GM19463 (cell line): ENCODE measurements at regions not wholly inside any gene's neighbourhood (a gene's known extent, or its start where the extent isn't known, plus 50 kb on each side); places are given as distances from the start of the nearest gene placed in this dataset.
"Not testable (repeated sequence)": the region's sequence is repeated elsewhere in the genome, so short reads cannot be mapped to it uniquely, and the experiment has no call there.

ENCODE experiments used
- ATAC-seq: cut with Tn5 transposase; IDR thresholded peaks from one replicate; pipeline ENCODE4 v1.9.1; 2021; ENCODE audit warnings: mild to moderate bottlenecking, moderate library complexity; ENCODE audit not compliant: unreplicated experiment

DNA sequence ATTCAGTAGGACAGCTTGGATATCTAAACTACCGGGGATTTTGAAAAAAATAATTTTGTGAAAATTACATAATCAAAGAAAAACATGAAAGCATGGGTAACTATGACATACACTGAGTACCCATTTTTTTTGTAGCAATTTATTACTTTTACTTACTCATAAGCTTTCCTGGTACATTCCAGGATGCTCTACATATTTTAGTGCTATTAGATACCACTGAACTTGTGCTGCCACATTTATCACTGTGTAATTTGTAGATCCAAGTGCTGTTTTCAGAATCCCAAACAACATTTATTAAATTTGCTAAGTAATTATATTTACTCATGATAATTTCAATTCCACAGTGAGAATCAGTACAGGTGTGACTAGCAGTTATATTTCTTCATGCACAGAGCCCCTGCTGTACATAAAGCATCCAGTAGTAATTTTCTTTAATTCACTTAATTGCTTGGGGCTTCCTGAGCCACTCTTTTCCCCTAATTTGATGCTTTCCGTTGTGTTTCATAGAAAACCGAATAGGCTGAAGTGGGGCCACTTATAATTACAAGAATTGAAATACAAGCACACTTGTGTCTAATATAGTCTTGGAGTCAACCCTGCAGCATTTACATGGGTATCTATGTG, 2254.4 kb downstream of the ARAP2 start:
- no peak for ATAC-seq

DNA sequence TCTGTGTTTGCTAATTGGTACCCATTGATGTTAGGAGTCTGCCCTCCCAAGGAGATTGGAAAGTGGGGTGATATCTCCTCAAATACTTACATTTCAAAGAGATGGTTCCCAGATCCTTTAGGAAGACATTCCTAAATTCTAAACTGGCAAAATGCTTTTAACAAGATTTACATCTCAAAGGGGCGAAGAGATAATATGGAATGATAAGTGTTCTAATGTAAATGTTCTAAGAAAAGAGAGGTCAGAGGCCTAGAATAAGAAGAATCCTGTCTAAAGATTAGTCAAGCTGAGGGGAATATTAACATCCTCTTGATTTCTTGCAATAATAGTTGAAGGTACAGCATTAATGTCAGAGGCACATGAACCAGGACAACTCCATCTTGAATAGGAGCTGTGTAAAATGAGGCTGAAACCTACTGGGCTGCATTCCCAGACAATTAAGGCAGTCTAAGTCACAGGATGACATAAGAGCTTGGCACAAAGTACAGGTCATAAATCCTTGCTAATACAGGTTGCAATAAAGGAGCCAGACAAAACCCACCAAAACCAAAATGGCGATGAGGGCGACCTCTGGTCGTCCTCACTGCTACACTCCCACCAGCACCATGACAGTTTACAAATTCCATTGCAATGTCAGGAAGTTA, 2248.1 kb downstream of the ARAP2 start:
- ATAC-seq: no peak

DNA sequence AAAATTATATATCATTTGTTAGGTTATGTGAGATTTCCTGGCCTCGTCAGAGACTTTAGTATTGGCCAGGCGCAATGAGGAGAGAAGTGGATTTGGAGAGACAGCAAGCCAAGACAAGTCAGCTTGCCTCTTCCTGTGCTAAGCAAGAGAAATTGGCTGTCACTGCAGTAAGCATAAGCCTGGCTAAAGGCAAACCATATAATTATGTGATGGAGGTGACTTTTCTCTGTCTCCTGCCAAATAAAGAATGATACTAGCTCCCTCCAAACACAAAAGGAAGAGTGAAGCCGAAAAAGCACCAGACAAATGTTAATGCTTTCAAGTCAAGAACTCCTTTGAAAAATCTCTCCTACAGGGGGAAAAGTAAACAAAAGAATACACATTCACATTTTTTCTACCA, 2246.0 kb downstream of the ARAP2 start:
- ATAC-seq: no peak

DNA sequence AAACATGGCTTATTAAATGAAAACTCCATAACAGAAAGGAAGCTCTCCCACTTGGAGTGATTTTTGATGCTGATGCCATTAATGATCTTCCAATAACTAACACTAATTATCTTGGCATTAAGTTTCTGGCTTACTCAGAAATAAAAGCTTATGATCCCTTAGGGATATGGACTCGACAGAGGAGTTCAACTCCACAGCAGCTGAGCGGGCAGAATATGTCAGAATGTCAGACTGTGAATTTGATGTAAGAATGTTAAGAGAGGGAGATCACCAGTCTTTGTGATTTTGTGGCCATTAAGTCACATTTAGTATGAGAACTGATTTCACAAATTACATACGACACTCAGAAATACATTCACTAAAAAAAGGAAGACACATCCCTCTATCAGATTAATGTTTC, 2244.0 kb downstream of the ARAP2 start:
- ATAC-seq: no peak

DNA sequence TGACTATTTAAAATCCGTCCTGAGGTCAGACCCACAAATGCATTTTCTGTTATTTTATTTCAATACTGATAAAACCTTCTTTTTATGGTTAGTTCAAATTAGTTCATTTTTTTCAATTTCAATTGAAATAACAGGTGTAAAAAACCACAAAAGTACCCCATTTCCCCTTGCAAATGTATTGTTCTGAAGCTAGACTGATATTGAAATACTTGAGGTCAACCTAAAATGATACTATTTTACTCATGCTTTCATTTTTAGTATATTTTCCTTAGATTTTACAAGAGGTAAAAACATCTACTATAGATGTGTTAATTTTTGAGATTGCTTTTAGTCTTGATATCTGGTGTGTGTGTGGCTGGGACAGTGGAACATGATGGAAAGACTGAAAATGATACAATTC, 2237.8 kb downstream of the ARAP2 start:
- ATAC-seq: not testable (repeated sequence)

DNA sequence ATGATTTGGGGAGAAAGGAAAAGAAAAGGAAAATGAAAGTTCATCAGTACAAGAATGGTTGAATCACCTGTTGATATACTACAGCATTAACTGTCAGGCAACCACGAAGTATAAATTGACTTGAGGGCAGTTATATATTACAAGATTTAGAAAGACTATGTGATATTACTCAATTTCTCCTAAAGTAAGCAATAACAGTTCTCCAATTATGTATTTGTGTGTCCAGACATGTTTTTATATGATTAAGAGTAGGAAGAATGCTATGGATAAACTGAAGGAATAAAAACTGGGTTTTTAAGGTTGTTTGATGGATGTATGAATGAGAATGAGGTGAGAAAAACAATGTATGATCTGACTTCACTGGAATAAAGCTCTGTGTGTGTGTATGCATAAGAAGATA, 2234.4 kb downstream of the ARAP2 start:
- no peak for ATAC-seq

DNA sequence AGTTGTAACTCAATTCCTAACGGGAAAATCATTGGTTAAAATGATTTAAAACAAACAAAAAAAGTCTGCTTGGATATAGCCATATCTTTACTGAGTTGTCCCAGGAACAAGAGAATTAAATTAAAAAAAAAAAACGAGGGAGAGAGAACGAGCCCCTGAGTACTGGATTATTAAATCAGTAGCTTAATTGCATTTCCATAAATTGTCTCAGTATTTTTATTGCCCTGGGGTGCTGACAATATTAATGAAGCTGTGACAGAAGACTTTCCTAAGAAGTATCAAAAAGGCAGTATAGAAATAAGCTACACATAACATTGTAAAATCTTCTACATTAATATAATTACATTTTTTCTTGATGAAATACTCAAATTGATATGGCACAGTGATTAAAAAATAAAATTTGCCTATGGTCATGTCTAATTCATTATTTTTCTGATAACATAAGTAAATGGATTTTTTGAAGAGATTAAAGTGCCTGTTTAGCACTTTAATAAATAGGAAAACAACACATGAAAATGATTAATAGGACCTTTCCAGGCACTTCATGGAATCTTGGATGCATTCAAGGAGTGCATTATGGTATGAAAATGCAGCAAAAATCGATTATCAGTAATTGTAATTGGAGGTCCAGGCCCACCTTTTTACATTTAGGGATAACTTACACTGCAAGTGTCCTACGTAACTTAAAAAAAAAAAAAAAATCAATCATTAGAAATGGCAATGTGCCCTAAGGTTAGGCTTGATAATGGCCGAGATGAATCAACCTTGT, 2233.4 kb downstream of the ARAP2 start:
- no peak for ATAC-seq

DNA sequence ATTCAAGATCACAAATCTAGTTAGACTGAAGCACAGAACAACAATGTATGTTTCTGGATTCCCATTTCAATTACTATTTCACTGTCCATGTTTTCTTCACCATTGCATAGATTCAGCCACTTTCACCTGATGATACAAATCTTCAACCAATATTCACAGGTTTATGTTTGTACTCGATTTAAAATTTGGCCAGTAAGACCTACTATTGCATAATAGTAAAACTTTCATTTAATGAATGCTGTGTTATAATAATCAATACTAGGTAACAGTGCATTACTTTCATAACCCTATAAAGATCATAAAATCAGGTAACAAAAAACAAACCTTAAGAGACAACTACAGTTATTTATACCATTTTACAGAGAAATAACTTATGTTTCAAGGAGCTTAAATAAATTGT, 2209.1 kb downstream of the ARAP2 start:
- ATAC-seq: no peak

DNA sequence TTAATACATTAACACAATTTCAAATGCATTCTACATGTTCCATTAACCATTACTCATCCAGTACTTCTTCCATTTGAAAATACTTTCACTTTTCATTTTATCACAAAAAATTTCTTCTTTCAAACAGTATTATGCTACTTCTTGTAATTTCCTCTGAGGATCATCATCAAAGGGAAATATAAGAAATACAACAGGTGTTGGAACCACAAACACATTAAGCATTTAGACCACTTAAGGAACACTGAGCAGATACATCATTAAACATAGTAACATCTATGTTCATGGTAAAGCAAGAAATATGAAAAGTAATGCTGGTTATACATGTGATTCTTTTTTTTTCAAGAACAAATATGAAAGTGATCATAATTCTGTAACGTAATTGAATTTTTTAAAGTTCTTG, 2207.0 kb downstream of the ARAP2 start:
- ATAC-seq: no peak

DNA sequence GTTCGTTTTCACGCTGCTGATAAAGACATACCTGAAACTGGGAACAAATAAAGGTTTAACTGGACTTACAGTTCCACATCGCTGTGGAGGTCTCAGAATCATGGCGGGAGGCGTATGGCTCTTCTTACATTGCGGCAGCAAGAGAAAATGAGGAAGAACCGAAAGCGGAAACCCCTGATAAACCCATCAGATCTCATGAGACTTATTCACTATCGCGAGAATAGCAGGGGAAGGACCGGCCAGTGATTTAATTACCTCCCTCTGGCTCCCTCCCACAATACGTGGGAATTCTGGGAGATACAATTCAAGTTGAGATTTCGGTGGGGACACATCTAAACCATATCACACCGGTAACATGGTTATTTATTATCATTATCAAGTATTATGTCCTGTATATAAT, 2204.5 kb downstream of the ARAP2 start:
- ATAC-seq: no peak

DNA sequence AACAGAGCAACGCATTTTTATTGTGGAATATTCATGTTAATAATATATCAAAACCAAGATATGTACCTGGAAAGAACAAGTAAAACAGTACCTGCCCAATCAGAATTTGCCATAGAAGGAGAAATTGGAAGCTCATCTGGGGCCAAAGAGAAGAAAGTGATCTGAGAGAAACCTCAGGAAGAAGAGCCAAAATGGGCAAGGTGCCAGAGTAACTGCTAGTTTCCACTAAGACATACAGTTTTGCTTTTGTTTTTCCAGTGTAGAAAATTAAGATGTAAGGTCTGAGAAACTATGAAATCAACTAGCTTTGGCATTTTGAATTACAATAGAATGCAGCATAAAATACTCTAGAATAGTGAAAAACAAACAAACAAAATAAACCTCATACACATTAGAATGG, 2201.2 kb downstream of the ARAP2 start:
- no peak for ATAC-seq

DNA sequence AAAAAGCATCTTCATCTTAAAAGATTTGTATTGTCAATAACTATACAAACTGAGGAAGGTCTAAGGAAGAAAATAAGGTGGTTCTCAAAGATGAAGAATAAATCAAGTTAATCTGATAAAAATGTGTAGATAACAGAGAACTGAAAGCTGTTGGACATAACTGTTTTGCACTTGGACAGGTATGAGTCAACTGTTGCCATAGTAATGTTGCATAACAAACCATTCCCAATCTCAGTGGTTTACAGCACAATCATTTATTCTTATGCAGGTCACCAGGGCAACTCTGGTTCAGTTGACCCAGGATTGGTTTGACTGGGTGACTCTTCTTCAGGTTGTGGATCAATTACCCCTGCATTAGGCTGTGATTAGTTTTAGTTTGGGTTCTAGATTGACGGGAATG, 2197.7 kb downstream of the ARAP2 start:
- no peak for ATAC-seq

DNA sequence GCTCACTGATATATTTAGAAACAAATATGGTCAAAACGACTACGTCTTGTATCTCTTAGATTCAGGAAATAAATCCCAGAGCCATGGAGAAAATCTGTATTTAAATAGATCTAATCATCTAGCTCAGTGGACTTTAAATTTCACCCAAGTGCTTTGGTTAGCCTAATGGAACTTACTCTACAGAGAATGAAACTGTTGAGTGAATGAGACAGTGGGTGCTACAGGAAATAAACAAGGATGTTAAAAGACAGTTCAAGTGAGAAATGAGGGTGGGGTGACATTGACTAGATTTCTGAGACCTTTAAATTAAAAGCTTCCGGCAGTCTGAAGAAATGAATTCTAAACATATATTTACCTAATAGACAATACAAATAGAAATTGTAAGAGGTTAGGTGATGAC, 2197.0 kb downstream of the ARAP2 start:
- no peak for ATAC-seq

DNA sequence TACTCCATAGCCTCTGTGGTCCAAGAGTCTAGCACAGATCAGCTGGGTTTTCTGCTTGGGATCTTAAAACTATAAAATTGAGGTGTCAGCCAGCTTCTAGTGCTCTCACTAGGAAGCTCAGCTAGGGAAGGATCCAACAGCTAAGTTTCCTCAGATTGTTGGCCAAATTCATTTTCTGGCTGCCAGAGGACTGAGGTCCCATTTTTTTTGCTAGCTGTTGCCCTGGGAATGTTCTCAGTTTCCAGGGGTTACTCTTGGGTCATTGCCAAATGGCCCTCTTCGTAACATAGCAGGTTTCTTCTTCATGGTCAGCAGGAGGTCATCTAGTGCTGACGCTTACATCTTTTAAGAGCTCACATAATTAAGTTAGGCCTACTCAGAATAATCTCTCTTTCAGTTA, 2178.2 kb downstream of the ARAP2 start:
- ATAC-seq: no peak

DNA sequence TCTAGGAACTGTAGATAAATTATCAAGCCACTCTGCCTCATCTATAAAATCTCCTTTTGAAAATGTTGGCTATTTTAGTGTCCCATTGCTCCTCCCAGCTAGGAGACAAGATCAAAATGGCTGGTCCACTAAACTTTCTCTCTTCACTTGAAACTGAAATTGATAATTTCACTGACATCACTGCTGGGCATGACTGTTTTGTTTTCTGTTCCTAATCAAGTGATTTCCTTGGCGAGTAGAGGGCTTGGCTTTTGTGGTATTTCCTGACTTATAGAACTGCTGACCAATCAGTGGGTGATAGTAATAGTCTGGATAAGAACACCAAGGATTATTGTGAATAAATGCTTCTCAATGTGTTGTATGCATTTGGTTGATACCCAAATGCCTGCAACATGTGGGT, 2152.9 kb downstream of the ARAP2 start:
- ATAC-seq: no peak

DNA sequence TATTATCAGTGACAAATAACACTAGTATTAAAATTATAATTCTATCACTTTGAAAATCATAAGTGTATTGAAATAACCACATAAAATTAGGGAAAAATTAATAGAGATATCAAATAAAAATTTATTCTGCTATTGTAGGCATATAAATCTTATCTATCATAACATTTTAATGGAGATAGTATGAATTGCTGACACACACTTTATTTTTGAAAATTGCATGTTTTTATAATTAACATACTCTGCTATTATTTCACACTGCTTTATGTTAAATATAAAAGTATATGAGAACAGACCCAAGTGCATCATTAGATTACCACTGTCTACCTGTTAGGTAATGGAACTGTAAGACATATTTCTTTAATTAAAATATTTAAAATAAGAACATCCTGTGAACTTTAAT, 2150.2 kb downstream of the ARAP2 start:
- ATAC-seq: no peak

DNA sequence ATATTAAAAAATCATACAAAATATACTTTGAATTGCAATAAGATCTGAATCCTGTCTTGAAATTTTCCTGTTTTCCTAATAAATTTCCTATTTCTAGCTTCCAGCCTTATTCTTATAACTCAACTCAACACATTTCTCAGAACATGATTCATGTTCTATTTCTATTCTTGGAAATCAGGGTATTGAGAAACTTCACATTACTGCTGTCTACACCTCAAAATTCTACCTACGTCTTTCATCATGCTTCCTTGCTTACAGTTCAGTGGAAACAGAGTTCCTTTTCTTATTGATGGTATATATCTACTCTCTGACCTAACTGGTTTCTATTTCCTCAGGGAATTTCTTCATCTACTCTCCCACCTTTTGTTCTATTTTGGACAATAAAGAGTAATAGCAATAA, 2139.0 kb downstream of the ARAP2 start:
- ATAC-seq: no peak

DNA sequence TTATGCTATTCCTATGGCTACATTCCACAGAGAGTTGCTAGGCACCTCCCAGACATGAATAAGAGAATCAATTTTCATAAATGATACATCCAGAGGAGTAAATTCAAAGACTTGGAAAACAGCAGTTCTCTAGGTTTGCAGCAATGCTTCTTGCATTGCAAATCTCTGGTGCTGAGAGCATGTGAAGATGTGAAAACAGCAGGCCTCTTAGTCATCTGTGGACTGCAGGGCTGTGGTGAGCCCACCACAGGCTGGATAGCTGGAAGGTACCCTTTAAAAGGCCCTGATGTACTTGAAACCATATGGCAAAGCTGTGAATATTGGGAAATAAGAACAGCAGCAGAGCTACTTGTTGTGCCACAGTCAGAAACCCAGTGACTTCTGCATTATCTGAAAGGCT, 2135.9 kb downstream of the ARAP2 start:
- ATAC-seq: no peak

DNA sequence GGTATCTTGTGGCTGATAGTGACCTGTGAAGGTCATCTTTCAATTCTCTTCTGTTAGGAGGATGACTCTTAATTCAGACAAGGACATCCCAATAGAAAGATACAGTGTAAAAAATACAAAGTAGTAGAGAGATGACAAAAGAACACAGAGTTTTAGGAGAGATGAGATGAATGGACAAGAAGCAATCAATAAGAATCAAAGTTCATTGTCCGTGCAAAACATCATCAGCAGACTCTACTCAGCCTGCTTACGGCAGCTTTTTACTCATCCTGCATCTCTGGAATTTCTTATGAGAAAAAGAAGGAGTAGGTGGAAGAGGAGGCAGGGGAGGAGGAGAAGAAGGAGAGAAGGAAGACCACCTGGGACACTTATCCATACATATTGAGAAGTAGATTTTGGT, 2131.7 kb downstream of the ARAP2 start:
- ATAC-seq: no peak

DNA sequence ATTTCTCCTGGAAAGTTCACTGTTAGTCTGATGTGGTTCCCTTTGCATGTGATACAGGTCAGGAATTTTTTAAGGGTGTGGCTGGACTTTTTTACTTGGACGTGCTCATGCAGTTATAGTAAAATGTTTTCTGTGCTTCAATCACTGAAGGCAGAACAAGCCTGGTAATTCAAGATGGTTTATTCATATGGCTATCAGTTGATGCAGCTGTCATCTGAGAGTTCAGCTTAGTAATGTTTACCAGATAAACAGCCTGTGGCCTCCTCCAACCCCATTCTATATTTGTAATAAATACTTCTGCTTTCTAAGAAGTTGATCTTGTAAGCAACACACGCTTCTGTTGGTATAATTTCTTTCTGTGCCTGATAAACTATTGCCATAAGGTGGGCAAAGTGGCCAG, 2105.9 kb downstream of the ARAP2 start:
- no peak for ATAC-seq

DNA sequence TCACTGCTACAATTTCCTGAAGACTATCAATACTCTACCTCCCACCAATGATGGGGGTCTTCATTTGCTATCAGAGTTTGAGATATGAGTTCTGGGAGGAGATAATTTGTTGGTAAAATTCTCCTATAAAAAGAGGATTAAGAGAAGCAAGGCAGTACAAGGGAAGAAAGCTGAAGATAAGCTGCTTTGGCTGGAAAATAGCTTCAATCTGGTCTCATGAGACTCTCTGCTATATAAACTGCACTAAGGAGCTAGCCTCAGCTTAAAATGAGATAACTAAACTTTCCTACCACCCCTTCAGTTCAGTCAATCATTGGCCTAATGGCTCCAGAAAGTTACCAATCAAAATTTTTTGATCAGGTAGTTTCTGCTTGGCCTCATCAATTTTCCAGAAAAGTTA, 2105.0 kb downstream of the ARAP2 start:
- ATAC-seq: no peak

DNA sequence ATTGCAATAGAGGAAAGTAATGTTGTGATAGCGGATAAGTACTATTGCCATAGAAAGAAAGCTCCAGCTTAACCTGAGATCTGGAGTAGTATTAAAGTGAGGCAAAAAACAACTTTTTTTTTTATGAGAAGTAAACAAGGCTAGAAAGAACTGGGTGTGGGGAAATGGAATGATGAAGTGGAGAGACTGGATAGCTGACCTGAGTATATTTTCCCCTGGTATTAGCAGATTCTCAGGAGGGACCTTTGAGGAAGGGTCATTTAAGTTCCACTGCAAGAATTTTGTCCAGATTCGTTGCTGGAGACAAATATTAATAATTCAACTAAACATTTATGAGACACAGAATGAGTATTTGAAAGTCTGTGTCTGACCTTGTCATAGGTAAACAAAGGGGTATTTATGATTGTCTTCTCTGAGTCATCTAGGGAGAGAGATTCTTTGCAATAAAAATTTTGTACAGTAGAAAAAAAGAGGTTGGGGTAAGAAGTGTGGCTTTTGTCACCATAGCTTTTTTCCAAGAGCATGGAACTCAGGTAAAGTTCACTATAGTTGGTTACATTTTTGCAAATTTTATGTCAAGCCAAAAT, 2095.9 kb downstream of the ARAP2 start:
- ATAC-seq: no peak
